ENCODE measurements at regions not wholly inside any gene's neighbourhood (a gene's known extent, or its start where the extent isn't known, plus 50 kb on each side); places are given as distances from the start of the nearest gene placed in this dataset.

GRCh38 chr10:47087667-47088066, 176.4 kb downstream of the PTPN20 start:
- TF ChIP-seq CTCF (conservative IDR thresholded peaks at IDR 0.05; ENCODE audit: low read depth, low read length) (no peak), EZH2 (IDR thresholded peaks at IDR 0.05; ENCODE audit: borderline replicate concordance, low read depth, low read length, poor library complexity, severe bottlenecking) (no peak)
